Muscle layer of duodenum (tissue), 2 donors: ENCODE measurements at regions not wholly inside any gene's neighbourhood (a gene's known extent, or its start where the extent isn't known, plus 50 kb on each side); places are given as distances from the start of the nearest gene placed in this dataset.

Experiments used
- H3K27ac ChIP-seq: one replicate; pipeline ENCODE4 v1.7.0; 2013; ENCODE audit warnings: mild to moderate bottlenecking, low read length
- H3K27me3 ChIP-seq: one replicate; pipeline ENCODE4 v1.7.0; 2013; ENCODE audit warnings: low read depth, mild to moderate bottlenecking, control low read depth, low read length
- H3K36me3 ChIP-seq, 2 donors: one replicate each; pipeline ENCODE4 v1.7.0; 2013; ENCODE audit warnings: low read length in 2 of 2, control low read depth in 1 of 2, mild to moderate bottlenecking in 1 of 2; ENCODE audit not compliant: insufficient read depth in 2 of 2, control insufficient read depth in 1 of 2
- H3K4me1 ChIP-seq, 2 donors: one replicate each; pipeline ENCODE4 v1.7.0; 2013; ENCODE audit warnings: low read length in 2 of 2, mild to moderate bottlenecking in 2 of 2, control low read depth in 1 of 2, moderate library complexity in 1 of 2; ENCODE audit not compliant: insufficient read depth in 2 of 2, control insufficient read depth in 1 of 2
- H3K4me3 ChIP-seq, 2 donors: one replicate each; pipeline ENCODE4 v1.7.0; 2013; ENCODE audit warnings: low read length in 2 of 2, low read depth in 1 of 2, mild to moderate bottlenecking in 1 of 2
- H3K9me3 ChIP-seq, 2 donors: one replicate each; pipeline ENCODE4 v1.7.0; 2013; ENCODE audit warnings: low read length in 2 of 2, control low read depth in 1 of 2, mild to moderate bottlenecking in 1 of 2; ENCODE audit not compliant: control insufficient read depth in 1 of 2
- donor health status: healthy.

DNA sequence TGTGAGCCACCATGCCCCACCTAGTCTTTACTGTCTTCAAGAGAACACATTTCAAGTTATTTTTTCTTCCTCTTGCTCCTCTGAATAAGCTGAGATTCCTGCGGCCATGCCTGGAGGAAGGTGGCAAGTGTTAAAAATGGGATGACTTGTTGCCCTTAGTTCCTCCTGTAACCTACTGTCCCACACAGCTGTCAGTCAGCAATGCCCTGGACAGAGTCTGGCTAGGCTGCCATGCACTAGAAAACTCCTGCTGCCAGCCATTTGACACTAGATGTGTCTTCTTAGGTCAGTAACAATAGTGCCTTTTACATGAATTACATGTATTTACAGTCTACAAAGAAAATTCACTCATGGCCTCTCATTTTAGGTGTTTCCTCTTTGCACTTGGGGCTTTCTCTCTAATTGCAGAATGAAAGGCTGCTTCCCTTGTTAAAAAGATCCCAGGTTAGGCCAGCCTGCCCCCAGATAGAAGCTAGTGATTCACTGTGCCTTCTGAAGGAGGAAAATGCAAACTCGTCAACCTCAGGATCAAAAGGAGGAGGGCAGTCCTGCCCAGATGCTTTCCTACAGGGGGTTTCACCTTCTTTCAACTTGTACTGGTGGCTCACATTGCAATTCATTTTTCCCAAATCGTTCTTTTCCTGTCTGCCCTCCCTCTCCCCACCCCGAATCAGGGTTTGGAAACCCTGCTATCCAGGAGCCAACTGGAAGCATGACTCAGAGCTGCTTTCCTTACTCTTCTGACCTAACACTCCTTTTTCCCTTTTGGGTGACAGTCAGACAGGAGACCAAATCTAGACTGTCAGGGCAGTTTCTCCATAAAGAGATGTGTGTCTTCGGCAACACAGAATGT, 136.6 kb downstream of the SPAG6 start:
- no peaks in the 10 kb centered on the region for H3K9me3 ChIP-seq

DNA sequence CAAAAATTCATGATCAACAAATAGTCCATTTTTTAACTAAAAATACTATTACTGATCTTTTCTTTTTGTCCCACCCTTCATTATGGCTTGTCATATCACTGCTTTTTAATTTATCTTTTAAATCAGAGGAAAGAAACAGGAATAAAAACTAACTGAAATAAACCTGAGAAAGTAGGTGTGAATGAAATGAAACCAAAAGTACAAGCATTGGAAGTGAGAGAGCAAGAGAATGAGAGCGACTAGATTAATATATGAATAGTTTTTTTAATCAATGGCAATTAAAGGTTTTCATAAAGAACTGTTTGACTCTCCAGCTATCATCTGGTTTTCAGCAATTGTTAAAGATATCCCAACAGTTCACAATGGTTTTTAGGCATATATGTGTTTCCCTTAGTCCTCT, 137.8 kb downstream of the SPAG6 start:
- Histone ChIP-seq H3K27me3 (peaks cover under 1% of the 10 kb centered on the region), H3K9me3 (no peaks in the 10 kb centered on the region), H3K4me3 (no peak overlapping the region), H3K27ac (no peak overlapping the region), H3K4me1 (no peaks in the 10 kb centered on the region), H3K36me3 (no peaks in the 10 kb centered on the region)

More for the DNA sequence above, 136.6 kb downstream of the SPAG6 start:
- H3K36me3 ChIP-seq: no peaks in the 10 kb centered on the region
- peaks cover 0 to 6% of the 10 kb centered on the region in 2 donors for H3K4me1 ChIP-seq
- no peak overlapping the region for H3K4me3 ChIP-seq
- H3K27ac ChIP-seq: no peak overlapping the region
- peaks cover 10% of the 10 kb centered on the region for H3K27me3 ChIP-seq
